AG04449 (cell line): ENCODE measurements at regions not wholly inside any gene's neighbourhood (a gene's known extent, or its start where the extent isn't known, plus 50 kb on each side); places are given as distances from the start of the nearest gene placed in this dataset.
"Not testable (repeated sequence)": the region's sequence is repeated elsewhere in the genome, so short reads cannot be mapped to it uniquely, and the experiment has no call there.

Experiments
- CTCF ChIA-PET: fragments of 350-600 bp; formaldehyde crosslinking; extraction: SDS; loops from one replicate; lab custom pipeline; 2021; ENCODE audit warnings: antibody characterized with exemption; lab: Yijun Ruan, JAX
- POLR2A ChIA-PET: fragments of 400-600, 350-600 bp; formaldehyde crosslinking; extraction: SDS; loops from one replicate; lab custom pipeline; 2020; ENCODE audit warnings: antibody characterized with exemption, inconsistent platforms; lab: Yijun Ruan, JAX
- DNase-seq: peaks from one replicate; pipeline ENCODE4 v3.0.0-alpha.2; 2010; ENCODE audit warnings: low read depth, low spot score
- H3K4me3 ChIP-seq: 2 replicates; pipeline ENCODE4 v1.5.1; 2011; ENCODE audit warnings: low read depth, mild to moderate bottlenecking, control low read depth, low read length
- TF ChIP-seq, protein P1 (sequence below): IDR thresholded peaks from one replicate; pipeline ENCODE4 v1.5.1; 2011; ENCODE audit warnings: mild to moderate bottlenecking, moderate library complexity, low read length, control low read depth, inconsistent platforms; ENCODE audit not compliant: insufficient read depth; ENCODE audit errors: missing control alignments

DNA sequence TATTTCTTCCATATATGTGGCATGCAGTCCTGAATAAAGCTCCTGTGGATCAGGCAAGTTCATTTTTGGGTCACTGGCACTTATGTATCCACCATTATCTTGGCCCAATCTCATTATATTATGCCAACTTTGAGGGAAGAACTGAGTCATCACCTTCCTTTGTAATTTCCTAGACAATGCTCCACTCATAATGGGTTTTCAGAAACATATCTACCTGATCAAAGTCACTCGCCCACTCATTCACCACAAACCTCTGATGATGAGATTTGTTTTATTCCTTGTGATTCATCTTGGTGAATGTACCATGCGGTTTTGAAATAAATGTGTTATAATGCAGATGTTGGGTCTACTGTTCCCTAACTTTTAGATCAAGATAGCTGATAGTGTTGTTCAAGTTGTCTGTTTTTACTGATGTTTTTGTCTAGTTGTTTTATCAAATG is 525.8 kb downstream of the KIF20B start:
- POLR2A ChIA-PET: no interaction called here
- TF ChIP-seq, protein P1, sequence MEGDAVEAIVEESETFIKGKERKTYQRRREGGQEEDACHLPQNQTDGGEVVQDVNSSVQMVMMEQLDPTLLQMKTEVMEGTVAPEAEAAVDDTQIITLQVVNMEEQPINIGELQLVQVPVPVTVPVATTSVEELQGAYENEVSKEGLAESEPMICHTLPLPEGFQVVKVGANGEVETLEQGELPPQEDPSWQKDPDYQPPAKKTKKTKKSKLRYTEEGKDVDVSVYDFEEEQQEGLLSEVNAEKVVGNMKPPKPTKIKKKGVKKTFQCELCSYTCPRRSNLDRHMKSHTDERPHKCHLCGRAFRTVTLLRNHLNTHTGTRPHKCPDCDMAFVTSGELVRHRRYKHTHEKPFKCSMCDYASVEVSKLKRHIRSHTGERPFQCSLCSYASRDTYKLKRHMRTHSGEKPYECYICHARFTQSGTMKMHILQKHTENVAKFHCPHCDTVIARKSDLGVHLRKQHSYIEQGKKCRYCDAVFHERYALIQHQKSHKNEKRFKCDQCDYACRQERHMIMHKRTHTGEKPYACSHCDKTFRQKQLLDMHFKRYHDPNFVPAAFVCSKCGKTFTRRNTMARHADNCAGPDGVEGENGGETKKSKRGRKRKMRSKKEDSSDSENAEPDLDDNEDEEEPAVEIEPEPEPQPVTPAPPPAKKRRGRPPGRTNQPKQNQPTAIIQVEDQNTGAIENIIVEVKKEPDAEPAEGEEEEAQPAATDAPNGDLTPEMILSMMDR: no peak
- DNase-seq: no peak
- no peak overlapping the region for H3K4me3 ChIP-seq
- CTCF ChIA-PET: no interaction called here

DNA sequence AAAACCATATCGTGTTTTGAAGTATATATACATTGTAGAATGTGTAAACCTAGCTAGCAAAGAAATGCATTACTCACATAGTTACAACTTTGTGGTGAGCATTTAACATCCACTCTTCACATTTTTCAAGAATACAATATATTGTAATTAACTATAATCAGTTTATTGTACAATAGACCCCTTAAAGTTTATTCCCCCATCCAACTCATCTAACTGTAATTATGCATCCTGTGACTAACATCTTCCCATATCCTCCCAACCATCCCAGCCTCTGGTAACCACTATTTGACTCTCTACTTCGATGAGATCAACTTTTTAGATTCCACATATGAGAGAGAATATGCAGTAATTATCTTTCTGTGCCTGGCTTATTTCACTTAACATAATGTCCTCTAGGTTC is 526.4 kb downstream of the KIF20B start:
- POLR2A ChIA-PET: no interaction called here
- CTCF ChIA-PET: no interaction called here
- DNase-seq: no peak
- TF ChIP-seq, protein P1: no peak
- no peak overlapping the region for H3K4me3 ChIP-seq

DNA sequence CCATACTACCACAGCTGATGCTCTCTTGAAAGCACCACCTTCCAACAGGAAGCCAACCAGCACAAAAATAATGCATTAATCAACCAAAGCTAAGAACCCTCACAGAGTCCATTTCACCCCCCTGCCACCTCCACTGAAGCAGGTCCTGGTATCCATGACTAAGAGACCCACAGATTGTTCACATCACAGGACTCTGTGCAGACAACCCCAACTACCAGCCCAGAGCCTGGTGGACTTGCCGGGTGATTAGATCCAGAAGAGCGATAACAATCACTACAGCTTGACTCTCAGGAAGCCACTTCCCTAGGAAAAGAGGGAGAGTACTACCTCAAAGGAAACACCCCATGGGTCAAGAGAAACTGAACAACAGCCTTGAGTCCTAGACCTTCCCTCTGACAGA is 528.1 kb downstream of the KIF20B start:
- ChIA-PET POLR2A (no interaction called here), CTCF (no interaction called here)
- DNase-seq: no peak
- no peak overlapping the region for H3K4me3 ChIP-seq
- TF ChIP-seq, protein P1: no peak

DNA sequence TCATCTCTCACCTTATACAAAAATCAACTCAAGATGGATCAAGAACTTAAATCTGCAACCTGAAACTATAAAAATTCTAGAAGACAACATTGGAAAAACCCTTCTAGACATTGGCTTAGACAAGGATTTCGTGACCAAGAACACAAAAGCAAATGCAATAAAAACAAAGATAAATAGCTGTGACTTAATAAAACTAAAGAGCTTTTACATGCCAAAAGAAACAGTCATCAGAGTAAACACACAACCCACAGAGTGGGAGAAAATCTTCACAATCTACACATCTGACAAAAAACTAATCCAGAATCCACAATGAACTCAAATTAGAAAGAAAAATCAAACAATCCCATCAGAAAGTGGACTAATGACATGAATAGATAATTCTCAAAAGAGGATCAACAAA is 532.4 kb downstream of the KIF20B start:
- H3K4me3 ChIP-seq, CTCF ChIA-PET, POLR2A ChIA-PET, DNase-seq: not testable (repeated sequence)

DNA sequence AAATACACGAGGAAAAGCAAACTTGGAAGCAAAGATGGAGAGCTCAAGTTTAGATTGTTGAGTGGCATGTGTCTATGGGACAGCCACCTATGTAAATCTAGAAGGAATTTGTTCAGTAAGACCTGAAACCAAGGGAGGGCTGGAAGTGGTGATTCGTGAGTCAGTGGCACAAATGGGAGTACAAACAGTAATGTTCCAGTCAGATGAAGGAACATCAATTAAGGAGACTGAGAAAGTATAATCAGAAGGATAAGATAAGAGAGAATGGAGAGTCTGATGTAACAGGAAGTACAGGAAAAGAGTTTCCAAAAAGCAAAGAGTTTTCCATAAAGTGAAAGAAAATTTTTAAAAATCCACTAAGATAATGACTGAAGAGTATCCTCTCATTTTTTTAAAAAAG is 544.2 kb downstream of the KIF20B start:
- POLR2A ChIA-PET: no interaction called here
- DNase-seq: no peak
- CTCF ChIA-PET: no interaction called here
- H3K4me3 ChIP-seq: no peak overlapping the region
- TF ChIP-seq, protein P1: no peak

DNA sequence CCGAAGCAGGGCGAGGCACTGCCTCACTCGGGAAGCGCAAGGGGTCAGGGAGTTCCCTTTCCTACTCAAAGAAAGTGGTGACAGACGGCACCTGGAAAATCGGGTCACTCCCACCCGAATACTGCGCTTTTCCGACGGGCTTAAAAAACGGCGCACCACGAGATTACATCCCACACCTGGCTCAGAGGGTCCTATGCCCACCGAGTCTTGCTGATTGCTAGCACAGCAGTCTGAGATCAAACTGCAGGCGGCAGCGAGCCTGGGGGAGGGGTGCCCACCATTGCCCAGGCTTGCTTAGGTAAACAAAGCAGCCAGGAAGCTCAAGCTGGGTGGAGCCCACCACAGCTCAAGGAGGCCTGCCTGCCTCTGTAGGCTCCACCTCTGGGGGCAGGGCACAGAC is 549.4 kb downstream of the KIF20B start:
- POLR2A ChIA-PET, H3K4me3 ChIP-seq, CTCF ChIA-PET, DNase-seq: not testable (repeated sequence)

DNA sequence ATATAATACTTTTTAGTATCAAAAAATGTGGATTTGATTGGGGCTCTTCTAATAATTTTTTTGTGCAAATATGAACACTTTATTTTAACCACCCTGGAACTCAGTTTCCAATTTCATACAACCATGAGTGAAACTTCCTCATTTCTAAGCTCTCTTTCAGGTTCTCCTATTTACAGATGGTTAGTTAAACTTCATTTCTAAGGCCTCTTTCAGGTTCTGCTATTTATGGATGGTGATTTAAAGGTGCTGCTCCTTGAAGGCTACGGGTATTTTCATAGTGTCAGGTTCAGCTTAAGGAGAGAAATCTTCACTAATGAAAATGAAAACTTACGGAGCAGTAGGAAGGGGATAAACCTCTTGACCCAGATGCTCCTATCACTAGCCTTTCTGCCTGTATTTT is 568.3 kb downstream of the KIF20B start:
- ChIA-PET POLR2A (no interaction called here), CTCF (no interaction called here)
- no peak for DNase-seq
- H3K4me3 ChIP-seq: no peak overlapping the region
- TF ChIP-seq, protein P1: no peak
